GM18519 (cell line): ENCODE measurements at regions not wholly inside any gene's neighbourhood (a gene's known extent, or its start where the extent isn't known, plus 50 kb on each side); places are given as distances from the start of the nearest gene placed in this dataset.

Experiments used
- ATAC-seq: cut with Tn5 transposase; IDR thresholded peaks from one replicate; pipeline ENCODE4 v1.9.1; 2021; ENCODE audit warnings: mild to moderate bottlenecking, moderate library complexity; ENCODE audit not compliant: unreplicated experiment, low FRiP score

GRCh38 chr13:40311356-40312101 lies 354.9 kb downstream of the FOXO1 start:
- ATAC-seq, result no peak

DNA sequence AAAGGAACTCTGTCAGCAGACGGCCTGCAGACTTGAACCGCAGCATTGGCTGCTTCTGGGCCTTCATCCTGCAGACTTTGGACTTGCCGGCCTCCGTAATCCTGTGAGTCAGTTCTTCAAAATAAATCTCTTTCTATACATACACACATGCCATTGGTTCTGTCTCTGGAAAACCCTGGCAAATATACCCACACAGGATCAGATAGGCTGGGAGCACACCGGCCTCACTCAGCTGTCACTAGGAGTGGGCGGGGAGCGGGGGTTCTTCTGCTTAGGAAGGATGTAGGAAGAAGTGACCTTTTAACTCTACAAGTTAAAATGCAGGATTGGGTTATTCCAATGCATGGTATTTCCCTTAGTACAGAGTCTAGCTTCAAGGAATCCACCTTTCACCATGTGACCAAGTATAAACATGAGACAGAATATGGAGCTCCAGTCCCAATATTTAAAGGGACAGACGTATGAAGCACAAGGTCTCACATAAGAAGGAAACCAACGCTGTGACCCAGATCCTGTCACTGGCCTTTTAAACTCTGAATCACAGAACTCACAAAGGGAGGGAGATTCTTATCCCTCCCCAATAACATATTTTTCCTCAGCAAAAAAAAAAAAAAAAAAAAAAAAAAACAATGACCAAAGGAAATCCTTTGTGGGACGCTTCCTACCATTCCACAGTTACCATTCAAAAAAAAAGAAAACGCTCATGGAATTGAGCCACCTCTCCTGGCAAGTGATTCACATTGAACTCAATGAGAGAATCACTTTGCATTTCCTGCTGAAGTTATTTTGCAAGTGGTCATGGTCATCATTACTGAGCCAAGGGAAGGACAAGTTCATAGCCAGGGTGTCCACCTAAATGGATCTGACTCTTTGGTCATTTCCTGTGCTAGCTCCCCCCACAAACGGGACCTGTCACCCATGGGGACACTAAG lies 352.9 kb downstream of the FOXO1 start:
- ATAC-seq, result no peak

DNA sequence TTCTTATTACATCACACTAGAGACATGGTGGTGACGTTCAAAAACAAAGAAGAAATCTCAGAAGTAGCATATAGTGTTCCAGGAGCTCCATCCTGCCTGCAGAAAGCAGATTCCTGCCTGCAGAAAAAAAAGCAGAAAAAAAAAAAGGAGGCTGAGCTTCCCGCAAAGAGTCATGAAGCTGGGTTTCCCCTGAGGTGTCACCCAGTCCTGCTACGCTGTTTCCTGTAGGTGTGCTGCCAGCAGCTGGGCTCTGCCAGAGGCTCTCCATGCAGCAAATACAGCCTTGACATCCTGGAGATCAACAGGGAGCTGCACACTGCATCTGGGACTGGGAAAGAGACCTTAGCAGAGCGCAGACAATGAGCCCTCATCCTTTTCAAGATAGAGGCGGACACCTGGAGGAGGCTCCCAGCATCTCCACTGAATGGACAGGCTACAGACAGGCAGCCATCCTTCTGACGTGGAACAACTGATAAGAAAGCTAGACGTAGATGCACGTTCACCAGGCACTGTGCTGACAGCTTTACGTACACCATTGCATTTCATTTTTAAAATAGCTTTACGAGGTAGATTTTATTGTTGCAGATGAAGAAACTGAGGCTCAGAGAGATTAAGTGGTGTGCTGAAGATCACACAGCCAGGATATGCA lies 350.9 kb downstream of the FOXO1 start:
- ATAC-seq, result no peak

DNA sequence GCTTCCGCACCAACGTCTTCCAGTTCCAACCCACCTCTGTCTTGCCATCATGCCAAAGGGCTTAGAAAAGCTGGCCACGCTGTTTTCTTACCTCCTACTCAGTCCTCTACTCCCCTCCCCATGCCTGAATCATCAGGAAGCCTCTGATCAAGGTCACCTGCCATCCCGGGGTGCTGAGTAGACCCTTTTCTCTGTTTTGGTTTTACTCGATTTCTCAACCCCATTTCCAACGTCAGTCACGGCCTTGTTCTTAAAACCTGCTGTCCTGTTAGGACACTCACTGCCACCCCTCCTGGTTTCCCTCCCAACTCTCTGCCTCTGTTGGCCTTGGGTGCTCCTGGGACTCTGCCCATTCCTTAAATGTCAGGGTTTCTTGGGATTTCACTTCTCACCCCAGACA lies 350.1 kb downstream of the FOXO1 start:
- no peak for ATAC-seq

GRCh38 chr13:40317980-40318327 lies 348.5 kb downstream of the FOXO1 start:
- ATAC-seq, result no peak

DNA sequence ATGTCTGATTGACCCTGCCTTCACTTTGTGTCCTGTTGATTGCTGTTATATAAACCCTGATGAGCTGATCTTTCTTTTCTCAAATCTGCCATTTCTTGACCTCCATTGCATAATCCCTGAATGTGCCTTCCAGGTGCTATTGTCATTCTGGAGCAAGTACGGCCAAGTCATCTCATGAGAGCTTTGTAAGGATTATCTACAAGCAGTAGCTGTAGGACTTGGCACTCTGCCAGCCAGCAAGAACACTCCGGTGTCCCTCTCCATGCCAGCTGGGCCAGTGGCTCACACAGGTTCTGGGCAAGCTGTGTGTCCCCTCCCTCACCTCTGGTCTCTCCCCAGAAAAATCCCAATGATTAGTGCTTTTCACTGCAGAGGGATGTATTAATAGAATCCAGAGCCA lies 348.1 kb downstream of the FOXO1 start:
- ATAC-seq, result no peak

DNA sequence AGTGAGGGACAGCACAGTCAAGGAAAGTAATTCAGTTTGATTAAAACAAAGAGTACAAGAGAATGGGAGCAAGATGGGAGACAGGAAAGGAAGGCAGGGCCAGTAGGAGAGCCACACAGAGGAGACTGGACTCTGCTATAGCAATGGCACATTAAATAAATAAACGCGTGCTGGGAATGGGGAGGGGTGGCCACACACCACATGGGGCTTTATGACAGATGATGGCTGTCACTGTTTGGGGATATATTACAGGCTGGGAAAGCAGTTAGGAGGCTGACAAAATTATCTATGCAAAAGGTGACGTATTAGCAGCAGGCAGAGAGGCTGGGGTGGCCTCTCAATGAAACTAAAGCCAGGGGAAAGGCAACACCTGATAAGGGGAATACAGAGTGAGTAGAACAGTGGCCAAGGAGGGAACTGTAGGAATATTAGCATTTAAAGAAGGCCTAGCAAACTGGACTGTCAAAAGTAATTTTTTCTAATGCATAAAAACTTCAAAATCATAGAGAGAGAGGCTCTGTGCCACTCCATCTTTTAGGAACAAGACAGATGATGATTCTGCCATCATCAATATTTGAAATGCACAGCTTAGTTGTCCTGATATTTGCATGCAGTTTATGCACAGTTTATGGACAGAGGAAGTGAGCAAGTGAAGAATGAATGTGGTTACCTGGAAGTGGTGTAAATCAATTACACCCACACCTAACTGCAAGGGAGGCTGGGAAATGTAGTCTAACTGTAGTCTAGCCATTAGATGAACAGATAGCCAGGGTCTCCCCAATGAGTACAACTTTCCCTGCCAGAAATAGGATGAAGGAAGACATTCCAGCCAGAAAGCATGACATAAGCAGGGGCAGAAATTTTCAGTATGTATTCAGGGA lies 346.5 kb downstream of the FOXO1 start:
- no peak for ATAC-seq

- no peak for ATAC-seq
Measured at GRCh38 chr13:40328091-40328490, 338.4 kb downstream of the FOXO1 start.

DNA sequence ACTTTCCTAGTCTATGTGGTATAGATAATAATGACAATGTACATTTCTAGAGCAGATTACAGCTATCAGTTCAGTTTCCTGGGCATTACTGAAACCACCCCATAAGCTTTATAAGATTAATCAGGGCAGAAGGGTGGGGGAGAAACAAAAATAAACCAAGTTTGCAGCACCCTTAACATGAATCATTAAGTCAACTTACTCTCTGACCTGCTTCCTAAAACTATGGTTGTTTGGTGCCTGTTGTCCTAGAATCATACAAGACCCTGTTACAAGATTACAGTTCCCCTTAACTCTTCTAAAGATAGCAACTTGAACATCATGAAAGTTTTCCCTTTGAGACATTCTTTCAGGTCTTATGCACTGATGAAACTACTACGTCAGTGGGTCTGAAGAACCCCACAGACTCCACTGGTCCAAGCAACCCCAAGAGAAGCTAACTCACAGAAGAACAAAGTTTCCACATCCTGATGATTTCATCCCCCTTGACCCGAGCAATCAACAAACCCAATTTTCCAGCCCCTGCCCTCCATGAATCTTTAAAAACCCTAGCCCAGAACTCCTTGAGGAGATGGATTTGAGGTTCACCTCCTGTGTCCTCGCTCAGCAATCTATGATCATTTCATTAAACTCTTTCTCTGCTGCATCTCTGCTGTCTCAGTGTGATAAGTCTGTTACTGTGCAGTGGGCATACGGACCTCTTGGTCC lies 336.5 kb downstream of the FOXO1 start:
- no peak for ATAC-seq

GRCh38 chr13:40330950-40331349 lies 335.5 kb downstream of the FOXO1 start:
- no peak for ATAC-seq

- ATAC-seq, result no peak
Measured at GRCh38 chr13:40331802-40332201, 334.6 kb downstream of the FOXO1 start.

GRCh38 chr13:40333226-40333625 lies 333.2 kb downstream of the FOXO1 start:
- ATAC-seq, result no peak

GRCh38 chr13:40334031-40334430 lies 332.4 kb downstream of the FOXO1 start:
- no peak for ATAC-seq

DNA sequence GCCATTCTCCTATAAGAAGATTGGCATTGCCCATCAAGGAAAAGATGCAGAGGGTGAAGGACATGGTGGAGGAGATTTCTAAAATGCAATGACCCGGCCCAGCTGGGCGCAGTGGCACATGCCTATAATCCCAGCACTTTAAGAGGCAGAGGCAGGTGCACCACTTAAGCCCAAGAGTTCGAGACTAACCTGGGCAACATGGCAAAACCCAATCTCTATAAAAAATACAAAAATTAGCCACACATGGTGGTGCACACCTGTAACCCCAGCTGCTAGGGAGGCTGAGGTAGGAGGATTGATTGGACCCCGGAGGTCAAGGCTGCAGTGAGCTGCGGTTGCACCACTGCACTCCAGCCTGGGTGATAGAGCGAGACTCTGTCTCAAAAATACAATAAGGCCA lies 331.8 kb downstream of the FOXO1 start:
- no peak for ATAC-seq

GRCh38 chr13:40336228-40337221 lies 329.9 kb downstream of the FOXO1 start:
- ATAC-seq, result no peak

DNA sequence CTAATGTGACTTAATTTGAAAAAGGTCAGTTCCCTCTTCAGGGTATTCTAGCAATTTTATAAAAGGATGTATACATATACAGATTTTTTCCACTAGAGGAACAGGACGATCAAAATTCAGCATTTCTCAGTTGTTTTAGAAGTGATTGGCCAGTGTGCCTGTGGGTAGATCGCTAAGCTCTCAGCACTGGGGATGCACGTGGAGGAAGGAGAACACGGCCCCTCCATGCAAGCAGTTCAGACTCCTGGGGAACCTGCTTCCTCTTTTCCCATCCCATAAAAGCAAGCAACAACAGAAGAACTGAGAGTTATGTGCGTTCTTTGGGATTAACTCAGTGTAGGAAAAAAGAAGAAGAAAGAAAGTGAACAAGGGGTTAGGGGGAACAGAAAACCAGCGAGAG lies 328.8 kb downstream of the FOXO1 start:
- ATAC-seq, result no peak

- no peak for ATAC-seq
Measured at GRCh38 chr13:40338217-40338616, 328.2 kb downstream of the FOXO1 start.

DNA sequence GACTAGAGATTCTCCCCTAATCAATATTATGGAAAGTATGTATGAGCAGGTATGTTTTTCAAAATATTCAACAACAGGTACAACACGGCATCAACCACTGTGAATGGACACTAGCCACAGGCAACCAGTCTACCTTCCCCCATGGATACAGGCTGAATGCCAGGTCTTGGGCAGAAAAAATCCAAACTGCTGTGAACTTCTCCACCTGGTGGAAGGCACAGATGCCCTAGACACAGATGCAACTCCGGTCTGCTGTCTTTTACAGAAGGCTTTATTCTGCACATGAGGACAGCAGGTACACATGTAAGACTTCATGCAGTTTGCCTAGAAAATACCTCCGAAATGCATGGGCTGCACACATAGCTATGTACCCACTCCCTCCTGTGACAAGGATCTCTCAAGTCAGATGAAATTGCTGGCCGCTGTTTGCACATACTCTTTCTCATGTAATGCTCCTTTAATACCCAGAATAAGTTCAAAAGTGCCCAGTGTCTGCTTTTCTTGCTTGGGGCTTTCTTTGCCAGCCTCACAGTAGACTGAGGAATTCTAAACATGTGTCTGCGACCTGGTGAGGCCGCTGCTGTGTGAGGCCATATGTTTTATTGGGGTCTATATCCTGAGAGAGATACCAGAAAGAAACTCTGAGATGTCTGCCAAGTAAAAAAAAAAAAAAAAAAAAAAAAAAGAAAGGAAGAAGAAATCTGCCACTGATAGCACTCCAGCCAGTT lies 325.9 kb downstream of the FOXO1 start:
- no peak for ATAC-seq
